CD4-positive, alpha-beta T cell treated with Interleukin-6 for 4 hours (primary cell): ENCODE measurements at regions not wholly inside any gene's neighbourhood (a gene's known extent, or its start where the extent isn't known, plus 50 kb on each side); places are given as distances from the start of the nearest gene placed in this dataset.

Experiments
- DNase-seq: peaks from one replicate; pipeline ENCODE4 v3.0.0-alpha.2; 2020; ENCODE audit warnings: mixed read lengths

DNA sequence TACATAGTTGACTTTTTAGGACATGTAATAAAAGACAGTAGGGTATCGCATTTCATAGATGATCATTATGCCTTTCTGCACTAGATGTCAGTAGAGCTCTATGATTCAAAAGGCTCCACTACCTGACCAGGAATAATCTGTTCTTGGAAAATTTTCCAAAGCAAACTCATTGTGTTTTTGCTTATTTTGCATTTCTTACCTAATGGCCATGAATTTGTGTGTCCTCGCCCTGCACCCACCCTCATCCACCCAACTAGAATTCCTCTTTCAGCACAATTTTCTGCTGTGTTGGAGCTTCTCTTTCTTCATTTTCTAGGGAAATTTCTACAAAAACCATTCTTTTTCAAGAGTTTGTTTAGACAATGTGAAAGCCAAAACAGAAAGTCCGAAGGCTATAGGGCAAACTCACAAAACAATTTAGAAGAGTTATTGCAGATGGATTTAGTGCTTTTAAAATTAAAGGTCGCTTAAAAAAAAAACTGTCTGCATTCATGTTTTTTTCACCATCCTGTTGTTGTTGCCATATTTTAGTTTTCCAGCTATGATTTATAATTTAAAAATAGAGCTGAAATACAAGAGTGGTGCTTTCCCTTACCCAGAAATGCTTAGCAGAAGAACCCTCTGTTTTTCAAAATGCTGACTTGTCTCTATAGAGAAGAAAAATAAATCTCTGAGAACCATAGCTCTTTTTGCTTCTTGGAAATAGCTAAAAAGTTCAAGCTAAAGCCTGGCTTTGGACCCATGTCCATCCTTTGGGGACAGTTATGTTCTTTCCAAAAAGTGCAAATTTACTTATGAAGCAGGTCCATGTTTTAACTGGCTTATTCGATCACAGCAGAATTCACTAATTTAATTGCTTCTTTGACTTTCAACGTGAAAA is 183.7 kb downstream of the SPATA18 start:
- DNase-seq = no peak

DNA sequence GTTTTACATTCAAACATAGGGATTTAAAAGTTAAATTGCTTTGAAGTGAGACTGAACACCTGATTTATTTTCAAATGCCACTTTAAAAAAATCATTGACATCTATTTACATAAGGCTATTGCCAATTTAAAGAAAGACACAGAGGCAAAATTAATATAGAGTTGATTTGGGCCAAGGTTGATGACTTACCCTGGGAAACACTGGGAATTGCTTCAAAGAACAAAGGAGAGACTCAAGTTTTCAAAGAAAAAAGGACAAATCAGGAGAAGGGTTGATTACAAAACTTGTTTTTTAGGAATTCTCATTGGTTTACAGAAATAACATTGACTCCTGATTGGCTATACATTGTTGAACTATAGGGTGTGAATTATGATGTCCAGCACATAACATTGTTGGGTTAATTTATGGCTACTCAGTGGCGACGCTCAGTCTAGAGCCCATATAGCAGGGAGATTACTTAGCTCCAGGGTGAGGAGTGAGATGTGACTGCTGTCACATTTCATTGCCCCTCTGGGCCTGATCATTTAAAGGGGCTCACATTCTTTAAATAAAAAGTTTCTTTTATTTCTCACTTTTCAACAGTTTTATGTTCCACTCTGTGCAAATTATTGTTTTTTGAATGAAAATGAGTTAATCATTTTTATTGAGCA is 184.6 kb downstream of the SPATA18 start:
- no peak for DNase-seq

DNA sequence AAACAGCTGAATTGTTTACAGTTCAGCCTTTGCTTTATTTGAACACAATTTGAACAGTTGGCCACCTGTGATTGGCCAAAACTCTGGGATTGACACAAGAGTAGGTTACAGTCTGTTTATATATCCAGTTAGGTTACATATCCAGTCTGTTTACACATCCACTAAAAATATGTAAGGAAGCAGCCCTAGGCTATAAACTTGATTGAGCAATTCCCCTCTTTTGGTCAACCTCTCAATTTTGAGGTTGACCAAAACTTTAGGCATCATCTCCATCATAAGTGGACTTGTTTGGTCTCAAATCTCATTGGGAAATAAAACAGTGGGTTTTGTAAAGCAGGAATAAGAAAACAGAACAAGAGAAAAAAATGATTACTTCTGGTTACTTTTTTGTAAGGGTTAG is 190.8 kb downstream of the SPATA18 start:
- DNase-seq = no peak

DNA sequence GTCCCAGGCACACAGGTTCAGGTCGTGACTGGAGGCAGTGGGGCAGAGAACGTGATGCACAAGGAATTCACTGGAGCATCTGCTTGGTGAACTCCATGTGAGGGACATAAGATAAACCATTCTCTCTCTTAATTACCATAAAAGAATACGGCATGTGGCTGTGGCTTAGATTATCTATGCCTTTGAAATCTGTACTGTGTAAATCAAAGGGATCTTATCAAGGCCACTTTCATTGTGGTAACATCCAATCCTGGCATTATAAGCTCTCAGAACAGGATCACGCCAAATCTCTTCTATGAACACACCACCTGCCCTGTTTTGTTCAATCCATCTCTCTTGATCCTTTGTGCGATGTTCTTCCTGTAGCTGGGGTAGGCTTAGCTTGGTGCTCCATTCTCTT is 192.3 kb downstream of the SPATA18 start:
- no peak for DNase-seq

DNA sequence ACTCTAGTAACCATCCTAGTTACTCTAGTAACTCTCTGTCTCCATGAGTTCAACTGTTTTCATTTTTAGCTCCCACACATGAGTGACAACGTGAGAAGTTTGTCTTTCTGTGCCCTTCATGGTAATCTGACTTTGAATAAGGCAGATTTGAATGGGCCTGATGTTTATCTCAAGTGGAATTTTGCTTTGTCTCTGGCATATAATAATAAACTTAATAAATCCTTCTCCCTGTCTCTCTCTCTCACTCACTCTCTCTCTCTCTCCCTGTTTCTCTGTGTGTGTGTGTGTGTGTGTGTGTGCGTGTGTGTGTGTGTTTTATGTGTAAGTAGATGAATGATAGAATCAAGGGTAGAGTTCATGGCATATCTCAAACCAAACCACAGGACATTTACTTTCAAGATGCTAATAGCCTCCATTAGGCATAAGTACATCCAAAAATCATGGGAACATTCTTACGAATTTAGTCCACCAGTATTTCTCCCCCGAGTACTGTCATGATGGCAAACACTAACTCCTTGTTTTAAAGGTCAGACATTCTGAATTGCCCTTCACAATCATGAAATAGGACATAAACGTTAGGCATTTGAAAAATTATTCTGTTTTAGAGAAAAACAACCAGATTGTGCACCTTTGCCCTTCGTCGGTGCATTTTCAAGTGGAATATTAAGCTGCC is 193.1 kb downstream of the SPATA18 start:
- DNase-seq = no peak

DNA sequence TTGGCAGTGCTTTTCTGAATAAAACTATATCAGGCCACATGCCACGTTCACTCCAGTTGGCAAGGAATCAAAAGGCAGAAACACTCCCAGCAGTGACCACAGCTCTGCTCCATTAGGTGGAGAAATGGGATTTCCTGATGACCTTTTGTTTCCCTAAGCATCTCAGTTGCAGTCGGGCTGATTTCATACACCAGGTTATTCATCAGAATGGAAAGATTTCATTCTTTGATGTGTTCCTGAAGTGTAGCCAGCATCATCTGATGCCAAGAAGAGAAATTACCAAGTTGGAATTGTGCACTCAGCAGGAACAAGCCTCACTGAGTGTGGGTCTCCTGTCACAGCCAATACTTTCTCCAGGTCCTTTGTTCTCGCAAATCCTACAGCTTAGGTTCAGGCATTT is 193.7 kb downstream of the SPATA18 start:
- no peak for DNase-seq

DNA sequence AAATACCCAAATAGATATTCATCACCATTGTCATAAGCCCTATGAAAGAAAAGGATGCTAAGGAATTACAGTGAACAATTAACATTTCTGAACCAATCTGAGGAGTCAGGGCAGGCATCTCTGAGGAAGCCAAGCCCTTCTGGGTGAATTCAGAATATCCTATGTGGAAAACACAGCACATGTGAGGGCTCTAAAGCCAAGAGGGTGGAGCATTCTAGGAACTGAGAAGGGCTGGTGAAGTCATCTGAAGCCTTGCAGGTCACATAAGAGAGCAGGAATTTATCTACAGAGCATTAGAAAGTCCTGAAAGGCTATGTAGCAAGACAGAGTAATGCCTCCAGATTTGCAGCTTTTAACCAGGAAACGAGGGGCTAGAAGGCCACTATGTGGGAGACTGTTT is 195.7 kb downstream of the SPATA18 start:
- DNase-seq = no peak

DNA sequence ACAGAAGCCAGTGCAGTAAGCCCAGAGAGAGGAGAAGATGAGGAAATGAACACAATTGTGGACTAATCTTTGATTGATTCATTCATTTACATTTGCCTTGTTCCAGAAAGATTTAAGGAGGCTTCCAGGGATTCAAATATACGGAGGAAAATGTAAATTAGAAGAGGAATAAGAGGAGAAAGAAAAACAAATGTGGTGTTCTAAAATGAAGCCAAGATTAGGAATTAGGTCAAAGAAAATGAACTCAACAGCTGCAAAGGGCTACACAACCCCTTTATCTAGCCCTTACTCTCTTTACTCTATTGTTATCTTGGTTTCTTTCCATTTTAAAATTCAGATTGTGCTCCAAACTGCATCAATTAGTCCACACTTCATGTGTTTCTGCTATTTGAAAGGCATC is 196.8 kb downstream of the SPATA18 start:
- DNase-seq = no peak

DNA sequence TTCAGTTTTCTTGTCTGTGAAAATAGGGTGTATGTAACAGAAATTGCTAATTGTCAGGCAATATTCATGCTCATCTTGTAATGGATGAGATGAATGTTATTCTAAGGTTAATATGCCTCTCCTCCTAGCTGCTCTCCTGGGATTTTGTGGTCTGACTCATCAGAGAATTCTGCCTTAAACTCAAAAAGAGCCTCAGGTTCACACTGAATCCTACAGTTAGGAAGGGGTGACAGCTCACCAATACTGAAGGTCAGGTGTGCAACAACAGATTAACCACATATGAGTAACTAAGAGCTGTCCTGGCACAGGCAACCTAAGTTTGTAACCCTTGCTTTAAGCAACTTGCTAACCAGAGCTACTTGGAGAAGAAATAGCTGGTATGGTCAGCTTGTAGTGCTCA is 197.7 kb downstream of the SPATA18 start:
- DNase-seq = no peak

DNA sequence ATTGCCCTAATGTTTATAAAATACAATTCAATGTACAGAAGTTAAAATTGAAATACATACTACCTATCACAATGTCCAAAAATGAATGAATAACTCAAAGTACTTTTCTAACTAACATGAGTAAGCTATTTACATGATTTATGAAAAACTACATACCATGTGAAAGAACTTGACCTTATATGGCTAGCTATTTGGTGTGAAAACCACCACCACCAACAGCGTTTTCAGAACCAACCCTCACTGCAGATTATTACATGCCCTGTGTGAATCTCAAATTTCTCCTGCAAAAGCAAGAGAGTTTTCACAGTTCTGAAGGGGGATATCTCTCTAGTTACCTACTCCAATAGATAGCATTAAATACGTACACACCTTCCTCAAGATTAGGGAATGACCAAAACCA is 198.5 kb downstream of the SPATA18 start:
- DNase-seq = no peak

DNA sequence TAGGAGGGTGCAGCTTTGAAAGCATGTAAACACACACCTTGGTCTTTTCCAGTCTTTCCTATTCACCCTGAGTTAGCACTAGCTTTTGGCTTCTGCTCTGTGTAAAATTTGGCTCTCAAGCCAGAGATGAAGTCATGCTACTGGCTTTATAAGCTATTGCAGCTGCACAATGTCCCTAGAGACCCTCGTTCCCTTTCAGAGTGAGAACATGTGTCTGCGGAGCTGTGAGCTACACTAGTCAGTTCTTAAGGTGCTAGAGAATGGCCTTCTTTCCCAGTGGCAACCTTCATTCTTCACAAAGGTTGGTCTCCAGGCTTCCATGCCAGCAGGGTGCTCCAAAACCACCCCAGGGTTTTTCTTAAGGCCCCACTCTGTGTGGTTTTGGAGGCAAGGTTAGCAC is 199.1 kb downstream of the SPATA18 start:
- DNase-seq = no peak

DNA sequence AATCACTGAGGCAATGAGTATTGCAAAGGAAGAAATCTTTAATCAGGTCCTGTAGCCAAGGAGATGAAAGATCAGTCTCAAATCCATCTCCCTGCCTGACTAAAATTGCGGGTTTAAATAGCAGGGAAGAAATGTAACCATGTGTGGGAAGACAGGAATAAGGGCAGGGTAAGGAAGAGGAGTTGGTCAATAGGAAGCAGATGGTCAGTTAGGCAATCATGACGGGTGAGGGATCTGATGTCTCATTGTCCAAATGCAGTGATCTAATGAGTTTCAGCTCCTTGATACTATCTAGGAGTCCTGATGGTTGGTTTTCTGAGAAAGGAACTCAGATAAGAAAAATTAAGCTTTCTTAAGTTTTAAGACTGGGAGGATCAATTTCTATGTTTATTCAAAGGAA is 200.8 kb downstream of the SPATA18 start:
- DNase-seq = no peak

DNA sequence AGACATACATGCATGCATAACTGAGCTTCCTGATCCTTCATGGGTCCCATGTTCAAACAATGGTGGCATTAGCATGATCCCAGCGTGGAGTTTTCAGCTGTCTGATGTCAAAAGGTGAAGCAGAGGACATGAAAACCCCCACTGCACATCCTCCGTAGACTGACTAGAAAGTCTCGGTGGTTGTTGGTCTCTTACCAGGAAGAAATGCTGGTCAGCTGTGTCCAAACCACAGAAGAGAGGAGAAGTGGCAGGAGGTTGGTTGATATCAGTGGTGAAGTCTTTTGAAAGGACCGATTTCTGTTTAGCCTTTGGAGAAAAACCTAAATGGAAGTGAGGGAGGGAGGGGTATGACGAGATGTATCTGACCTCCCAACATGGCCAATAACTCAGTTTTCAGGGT is 201.9 kb downstream of the SPATA18 start:
- DNase-seq = no peak

DNA sequence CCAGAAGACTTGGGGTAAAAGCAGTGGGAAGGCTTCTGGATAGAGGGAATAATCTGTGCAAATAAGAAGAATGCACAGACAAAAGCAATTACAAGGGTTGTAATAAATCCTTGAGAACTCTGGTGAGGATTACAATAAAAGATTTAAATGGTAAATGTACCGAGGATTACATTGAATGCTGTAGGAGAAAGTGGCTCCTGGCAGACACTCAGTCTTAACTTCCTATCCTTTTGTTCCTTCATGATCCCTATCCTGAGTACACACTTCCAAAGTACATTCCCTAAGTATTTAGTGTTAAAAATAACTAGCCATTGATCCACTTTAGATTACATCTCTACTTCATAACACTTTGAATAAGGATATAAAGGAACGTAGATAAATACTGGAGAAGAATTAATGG is 205.4 kb downstream of the SPATA18 start:
- DNase-seq = no peak

DNA sequence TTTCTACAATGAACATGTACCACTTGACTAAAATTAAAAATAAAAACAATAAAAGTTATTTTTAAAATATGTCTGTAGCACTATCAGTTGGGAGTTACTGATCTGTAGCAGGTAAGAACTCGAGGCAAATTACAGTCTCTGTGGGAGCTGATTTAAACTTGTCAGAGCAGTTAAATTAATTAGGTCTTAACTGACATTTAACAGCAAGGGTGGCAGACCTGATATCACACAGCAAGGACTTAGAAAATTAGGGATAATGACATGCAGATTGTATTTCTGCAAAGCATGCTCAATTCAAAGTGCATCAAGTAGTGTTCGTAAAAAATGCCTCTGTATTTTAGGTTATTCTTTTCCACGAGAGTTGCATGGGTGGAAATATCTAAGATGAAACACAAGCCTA is 208.9 kb downstream of the SPATA18 start:
- no peak for DNase-seq

DNA sequence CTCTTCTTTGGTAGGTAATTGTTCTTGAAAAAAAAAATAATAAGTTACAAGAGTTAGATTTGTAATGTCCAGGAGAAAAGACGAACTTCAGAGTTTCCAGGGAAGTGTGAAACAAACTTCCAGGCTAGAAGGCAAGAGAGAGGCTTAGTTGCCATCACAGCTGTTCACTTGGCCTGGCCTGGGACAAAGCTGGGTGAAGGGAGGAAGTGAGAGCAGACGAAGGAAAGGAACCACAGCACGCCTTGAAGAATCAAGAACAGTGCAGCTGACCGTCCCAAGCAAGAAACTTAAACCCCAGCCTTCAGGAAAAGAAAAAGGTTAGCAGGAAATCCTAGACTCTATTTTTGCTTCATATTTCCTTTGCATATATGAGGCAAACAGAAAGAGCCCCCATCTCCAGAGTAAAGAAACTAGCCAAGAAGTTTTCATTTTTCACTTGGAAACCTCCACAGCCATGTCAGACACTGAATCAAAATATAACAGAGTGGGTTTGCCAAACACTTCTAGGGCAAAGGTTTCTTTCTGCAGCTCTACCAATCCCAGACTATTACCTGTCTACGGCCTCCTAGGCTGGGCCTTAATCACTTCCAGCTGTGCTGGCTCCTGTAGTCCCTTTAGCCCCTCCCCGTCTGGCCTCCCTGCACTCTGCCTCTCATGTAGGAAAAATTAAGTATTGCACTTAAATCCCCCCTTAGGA is 209.6 kb downstream of the SPATA18 start:
- DNase-seq = no peak

DNA sequence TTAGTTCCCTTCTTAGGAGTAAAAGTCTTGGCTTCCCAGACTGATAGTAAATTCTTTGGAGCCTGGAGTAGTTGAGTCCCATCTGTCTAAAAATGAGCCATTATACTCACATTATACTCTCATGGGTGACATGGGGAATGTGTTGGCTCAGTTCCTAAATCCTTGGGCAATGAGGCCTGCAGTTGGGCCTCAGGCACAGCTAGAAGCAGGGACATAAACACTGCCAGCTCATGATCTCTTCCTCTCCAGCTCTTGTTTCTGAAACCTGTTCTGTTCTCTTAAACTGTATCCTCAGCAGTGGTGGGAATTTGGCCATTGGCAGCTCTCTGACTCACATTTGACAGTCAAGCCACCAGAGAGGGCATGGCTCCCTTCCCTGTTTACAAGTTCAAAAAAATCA is 212.5 kb downstream of the SPATA18 start:
- no peak for DNase-seq

DNA sequence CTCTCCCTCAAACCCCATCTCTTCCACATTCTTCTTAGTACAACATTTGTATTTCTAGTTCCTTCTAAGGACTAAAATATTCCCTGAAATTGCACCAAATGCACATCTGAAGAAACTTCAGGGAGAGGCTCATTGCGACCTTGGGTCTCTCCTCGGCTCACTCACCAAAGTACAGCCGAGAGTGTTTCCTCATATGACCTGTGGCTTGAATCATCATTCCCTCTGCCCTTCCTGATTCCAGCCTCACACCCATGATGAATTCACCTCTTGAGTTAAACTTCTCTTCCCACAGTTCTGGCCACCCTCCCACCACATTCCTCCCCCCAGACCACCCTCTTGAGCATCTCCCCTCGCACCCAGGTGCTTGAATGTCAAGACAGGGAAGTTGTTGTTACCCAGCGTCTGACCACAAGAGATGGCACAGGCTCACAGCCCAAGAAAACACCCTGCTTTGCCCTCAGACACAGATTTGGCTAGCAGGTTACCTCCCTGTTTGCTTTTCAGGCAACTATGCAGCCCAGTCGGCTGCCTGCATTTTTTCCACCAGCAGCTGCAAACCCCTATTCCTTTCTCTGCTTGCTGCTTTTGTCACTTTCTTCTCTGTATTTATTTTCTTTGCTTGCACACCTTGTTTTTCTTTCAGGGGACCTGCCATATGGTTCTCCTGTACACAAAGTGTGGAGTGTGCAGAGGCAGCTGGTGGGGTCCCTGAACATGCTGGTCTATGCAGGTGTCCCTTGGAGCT is 214.8 kb downstream of the SPATA18 start:
- DNase-seq = no peak

DNA sequence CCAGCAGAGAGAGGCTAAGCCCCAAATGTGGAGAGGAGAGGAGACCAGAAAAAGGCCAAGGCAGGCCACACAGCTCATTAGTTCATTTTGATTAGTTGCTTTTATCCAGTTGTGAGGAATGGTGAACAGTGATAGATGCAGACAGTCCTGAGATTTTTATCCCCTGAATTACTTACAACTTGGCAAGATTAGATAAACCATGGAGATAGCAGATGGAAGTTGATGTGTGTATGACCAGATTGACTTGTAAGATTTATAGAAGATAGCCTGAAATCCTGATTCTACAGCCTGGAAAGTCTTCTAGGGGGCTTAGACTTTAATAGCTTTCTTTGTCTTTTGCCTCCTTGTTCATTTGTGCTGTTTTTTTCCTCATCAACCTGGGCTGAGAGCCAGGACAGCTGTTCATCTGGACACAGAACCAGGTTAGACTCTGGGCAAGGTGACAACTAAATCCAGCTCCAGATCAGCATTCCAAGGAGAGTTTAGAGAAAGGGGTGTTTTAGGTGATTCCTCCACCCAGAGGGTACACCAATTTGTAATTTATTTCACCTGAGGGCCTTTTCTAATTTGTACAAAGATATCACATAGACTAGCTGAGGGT is 215.5 kb downstream of the SPATA18 start:
- DNase-seq = no peak

DNA sequence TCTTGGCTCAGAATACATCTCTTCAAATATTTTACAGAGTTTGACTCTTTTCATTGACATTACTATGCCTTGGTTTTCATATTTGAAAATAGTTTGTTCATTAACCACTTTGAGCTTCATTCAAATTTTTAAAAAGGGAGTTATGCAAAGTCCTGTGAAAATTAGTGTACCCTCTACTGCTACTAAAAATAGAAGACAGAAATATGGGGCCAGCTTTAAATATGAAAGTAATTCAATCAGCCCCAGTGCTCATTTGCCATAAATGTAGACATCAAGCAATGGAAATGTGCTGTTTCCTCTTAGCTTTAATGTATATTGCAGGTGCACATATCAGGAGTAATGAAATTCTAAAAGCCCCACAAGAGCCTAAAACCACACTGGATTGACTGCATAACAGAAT is 218.7 kb downstream of the SPATA18 start:
- no peak for DNase-seq

DNA sequence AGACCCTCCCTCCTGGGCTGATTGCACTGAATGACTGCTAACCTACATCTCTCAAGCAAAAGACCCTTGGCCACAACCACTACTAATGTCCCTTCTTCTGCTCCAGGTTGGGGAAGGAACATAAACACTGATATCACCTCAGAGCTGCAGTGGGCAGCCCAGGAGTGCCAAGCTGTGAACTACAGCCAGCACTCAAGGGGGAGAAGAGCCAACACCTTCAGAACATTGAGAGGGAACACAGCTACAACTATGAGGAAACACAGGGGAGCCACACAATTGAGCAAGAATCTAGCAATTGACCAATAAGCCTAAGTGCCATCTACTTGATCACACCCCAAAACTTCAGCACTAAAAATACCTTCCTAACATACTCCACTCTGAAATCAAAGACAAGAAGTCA is 222.8 kb downstream of the SPATA18 start:
- DNase-seq = no peak

DNA sequence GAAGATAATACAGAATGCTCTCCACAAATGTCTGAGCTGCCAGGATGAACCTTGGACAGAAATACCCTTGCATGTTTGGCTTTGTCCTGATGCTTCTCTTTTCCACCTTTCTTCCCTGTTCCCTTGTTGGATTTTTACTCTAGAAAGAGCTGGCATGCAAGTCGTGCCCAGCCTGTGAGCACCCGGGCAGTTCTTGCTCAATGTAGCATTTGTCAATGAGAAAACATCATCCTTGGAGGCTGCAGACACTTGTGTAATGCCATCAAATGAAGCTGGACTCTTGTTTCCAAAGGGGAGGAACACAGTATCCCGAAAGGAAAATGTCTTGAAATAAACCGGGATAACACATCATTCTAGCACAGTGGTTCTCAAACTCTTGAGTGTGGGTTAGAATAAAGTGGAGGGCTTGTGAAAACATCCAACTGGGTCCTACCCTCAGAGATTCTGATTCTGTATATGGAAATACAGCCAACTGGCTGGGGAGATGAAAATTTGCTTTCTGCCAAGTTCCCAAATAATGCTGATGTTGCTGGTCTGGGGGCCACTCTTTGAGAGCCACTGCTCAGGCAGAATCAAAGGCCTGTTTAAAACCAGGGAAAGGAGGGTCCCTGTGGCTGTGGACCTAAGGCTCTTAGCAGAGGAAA is 237.2 kb downstream of the SPATA18 start:
- no peak for DNase-seq
